ENCODE measurements at regions not wholly inside any gene's neighbourhood (a gene's known extent, or its start where the extent isn't known, plus 50 kb on each side); places are given as distances from the start of the nearest gene placed in this dataset.

- no peak for DNase-seq
Observed at GRCh38 chr9:23606107-23606506, 219.9 kb downstream of the ELAVL2 start.

GRCh38 chr9:23608456-23608855 is 217.6 kb downstream of the ELAVL2 start:
- no peak for DNase-seq

GRCh38 chr9:23611869-23612268 is 214.2 kb downstream of the ELAVL2 start:
- no peak for DNase-seq

DNA sequence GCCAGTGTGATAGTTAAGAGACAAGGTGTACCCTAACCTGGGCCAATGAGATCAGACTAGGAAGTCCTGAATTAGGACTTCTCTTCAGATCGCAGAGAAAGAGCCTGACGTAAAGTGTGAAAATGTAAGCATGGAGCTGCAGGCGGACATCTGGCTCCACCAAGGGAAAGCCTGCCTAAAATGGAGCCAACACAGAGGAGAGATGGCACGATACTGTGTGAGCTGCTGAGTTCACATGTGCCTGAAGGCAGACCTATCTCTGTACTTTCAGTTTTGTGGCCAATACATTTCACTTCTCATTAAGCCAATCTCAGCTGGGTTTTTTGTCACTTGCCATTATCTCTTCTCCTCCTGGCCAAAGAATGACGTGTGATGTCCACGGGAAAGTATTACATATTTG is 210.5 kb downstream of the ELAVL2 start:
- no peak for DNase-seq

DNA sequence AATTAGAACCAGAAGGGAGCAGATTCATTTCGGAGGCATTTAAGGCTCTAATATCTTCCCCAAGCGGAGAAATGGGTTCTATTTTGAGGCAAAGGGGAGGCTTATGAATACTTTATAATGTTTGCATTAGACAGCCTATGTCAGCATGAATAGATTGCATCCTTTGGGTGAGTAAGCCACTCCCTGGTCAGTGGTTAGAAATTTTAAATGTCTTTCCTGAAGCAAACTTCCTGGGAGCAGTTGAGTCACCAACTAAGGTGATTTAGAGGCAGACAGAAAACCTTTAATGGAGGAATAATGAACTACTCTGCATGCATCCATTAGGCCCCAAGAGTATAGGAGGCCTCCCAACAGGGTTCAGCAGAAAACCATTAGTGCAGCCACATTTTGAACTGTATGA is 204.9 kb downstream of the ELAVL2 start:
- DNase-seq: no peak

GRCh38 chr9:23621924-23622323 is 204.1 kb downstream of the ELAVL2 start:
- DNase-seq: no peak

DNA sequence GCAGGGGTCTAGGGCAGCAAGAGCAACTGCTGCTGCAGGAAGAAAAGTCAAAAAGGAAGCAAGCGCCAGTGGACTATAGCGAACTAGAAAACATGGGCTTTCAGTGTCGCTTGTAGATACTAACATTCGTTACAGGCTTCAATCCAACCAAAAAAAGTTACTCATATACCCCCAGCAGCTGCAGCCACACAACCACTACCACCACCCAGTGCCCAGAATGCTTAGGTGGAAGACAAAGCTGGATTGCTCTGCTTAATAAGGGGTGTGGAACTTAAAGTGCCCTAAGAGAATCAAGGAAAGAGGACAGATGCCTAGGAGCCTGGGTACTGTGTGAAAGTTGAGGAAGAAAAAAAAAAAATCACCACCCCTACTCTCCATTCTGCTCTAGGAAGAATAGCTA is 203.6 kb downstream of the ELAVL2 start:
- DNase-seq: no peak

DNA sequence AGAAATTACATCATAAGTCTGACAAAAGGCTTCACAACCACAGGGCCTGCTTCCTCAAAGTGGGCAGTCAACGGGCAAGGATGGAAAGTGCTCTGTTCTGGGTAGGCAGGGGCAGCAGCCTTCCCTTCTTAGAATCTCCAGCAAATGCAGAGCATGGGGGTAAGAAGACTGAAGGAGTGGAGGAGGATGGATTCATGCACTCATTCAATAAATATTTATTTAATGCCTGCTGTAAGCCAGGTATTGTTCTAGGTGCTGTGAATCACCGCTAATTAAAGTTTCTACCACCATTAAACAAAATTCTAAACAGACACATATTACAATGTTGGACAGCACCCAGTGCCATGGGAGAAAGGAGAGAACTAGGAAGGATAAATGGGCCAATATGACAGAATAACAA is 195.6 kb downstream of the ELAVL2 start:
- no peak for DNase-seq

GRCh38 chr9:23635276-23635675 is 190.8 kb downstream of the ELAVL2 start:
- DNase-seq: no peak

- DNase-seq: no peak
Observed at GRCh38 chr9:23636199-23636598, 189.8 kb downstream of the ELAVL2 start.

DNA sequence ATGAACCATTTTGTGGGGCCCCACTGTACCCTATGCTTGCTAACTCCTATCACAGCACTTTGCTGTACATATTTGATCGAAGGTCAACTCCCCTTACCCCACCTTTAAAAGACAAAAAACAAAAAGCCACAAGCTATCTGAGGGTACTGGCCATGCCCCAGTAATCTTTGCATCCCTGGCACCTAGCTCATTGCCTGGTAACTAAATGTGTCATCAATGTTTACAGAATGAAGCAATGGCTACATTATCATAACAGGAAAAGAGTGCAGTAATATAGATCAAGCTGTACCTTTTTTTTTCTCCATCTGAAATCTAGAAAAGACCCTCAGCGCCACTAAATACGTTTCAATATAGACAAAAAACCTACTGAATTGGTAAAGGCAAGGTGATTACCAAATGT is 188.0 kb downstream of the ELAVL2 start:
- no peak for DNase-seq

DNA sequence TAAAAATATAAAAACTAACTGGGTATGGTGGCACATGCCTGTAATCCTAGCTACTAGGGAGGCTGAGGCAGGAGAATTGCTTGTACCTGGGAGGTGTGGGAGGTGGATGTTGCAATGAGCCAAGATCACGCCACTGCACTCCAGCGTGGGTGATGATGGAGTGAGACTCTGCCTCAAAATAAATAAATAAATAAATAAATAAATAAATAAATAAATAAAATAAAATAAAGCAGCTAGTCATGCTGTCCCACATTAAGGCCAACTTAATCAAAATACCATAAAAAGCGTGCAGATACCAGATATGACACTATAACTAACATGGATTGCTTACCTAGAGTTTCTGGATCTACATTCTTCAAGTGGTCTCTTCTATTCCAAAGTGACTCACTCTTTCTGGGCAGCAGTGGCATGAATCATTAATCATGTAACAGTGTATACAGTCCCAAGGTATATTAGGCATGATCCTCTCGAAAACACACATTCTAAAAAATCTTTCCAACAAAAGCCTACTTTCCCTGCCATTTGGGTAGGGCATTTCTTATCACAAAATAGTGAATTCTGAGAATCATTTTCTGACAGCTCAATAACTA is 187.1 kb downstream of the ELAVL2 start:
- DNase-seq: no peak
